ENCODE measurements at regions not wholly inside any gene's neighbourhood (a gene's known extent, or its start where the extent isn't known, plus 50 kb on each side); places are given as distances from the start of the nearest gene placed in this dataset.

DNA sequence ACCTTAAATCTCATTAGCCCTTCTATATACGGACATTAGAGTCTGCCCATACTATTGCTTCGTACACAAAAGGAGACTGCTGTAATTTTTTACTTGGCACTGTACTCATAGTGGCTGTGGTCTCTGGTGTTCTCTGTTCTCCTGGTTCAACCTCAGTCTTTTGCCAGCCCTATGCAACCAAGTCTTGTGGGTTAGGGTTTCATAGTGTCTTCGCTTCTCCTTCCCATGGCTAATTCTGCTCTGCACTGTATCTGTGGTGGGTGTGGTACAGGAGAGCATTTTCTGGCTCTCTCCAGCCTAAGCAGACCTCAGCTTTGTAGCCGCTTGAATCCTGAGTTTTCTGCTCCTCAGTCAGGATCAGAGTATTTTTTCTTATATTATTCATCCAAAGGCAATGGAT, 981.2 kb downstream of the SQOR start:
- Histone ChIP-seq H3K14ac (ENCODE audit: low read length in 2 of 2) (no peak overlapping the region), H3K36me3 (ENCODE audit: control insufficient read depth in 1 of 2, insufficient read depth in 2 of 2, low read depth in 1 of 2, low read length in 2 of 2) (no peaks in the 10 kb centered on the region), H2AFZ (ENCODE audit: low read depth, low read length) (no peak overlapping the region), H2BK12ac (ENCODE audit: low read length in 2 of 2) (no peak overlapping the region), H3K9me3 (ENCODE audit: control insufficient read depth, low read length) (peaks cover 7% of the 10 kb centered on the region), H3K27ac (ENCODE audit: low read length, poor library complexity, severe bottlenecking) (no peak overlapping the region), H3K4ac (ENCODE audit: low read depth in 1 of 2, low read length in 2 of 2) (no peak overlapping the region), H2AK5ac (ENCODE audit: low read length, severe bottlenecking) (no peak overlapping the region), H3K27me3 (ENCODE audit: control insufficient read depth in 1 of 2, insufficient read depth in 1 of 2, low read length in 2 of 2) (no peaks in the 10 kb centered on the region), H4K8ac (ENCODE audit: low read length) (no peak overlapping the region), H3K4me2 (ENCODE audit: low read length, poor library complexity, severe bottlenecking) (no peak overlapping the region), H3K4me1 (ENCODE audit: control insufficient read depth, insufficient read depth, low read depth, low read length) (no peaks in the 10 kb centered on the region), H4K91ac (ENCODE audit: low read length) (no peak overlapping the region), H3K23ac (ENCODE audit: low read length in 2 of 2) (no peak overlapping the region), H3K9ac (ENCODE audit: low read length) (no peak overlapping the region), H3K79me1 (replicated peaks; ENCODE audit: low read length, poor library complexity, severe bottlenecking) (no peaks in the 10 kb centered on the region), H2BK120ac (ENCODE audit: low read depth, low read length) (no peak overlapping the region), H2BK5ac (ENCODE audit: low read depth, low read length, poor library complexity, severe bottlenecking) (no peak overlapping the region), H3K18ac (ENCODE audit: low read depth in 1 of 2, low read length in 2 of 2) (no peak overlapping the region), H2BK15ac (ENCODE audit: low read depth, poor library complexity, severe bottlenecking) (no peak overlapping the region), H3K4me3 (ENCODE audit: insufficient read depth in 1 of 2, low read depth in 1 of 2, low read length in 2 of 2) (no peak overlapping the region)
- WGBS = 92% methylated on average over 3 of the region's 4 CpGs
- DNase-seq = no peak

DNA sequence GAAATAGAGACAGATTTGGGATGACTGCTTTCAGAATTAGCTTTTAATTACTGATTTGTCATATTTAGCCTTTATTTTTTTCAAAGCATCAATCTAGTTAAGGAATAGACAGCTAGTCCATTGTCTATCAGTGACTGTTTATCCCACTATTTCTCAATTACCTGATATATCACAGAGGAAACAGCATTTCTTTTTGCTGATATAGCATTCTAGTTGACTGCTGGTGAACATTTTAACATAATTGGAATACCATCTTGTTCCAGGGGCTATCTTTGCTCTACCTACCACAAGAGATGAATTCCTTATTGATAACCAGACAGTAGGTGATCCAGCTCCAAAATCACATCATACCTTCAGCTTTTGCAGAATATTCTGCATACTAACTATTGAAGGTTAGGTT, 982.7 kb downstream of the SQOR start:
- Histone ChIP-seq H3K18ac (ENCODE audit: low read depth in 1 of 2, low read length in 2 of 2) (no peak overlapping the region), H3K4me3 (ENCODE audit: insufficient read depth in 1 of 2, low read depth in 1 of 2, low read length in 2 of 2) (no peak overlapping the region), H3K14ac (ENCODE audit: low read length in 2 of 2) (no peak overlapping the region), H3K36me3 (ENCODE audit: control insufficient read depth in 1 of 2, insufficient read depth in 2 of 2, low read depth in 1 of 2, low read length in 2 of 2) (no peaks in the 10 kb centered on the region), H3K4me2 (ENCODE audit: low read length, poor library complexity, severe bottlenecking) (no peak overlapping the region), H3K9ac (ENCODE audit: low read length) (no peak overlapping the region), H2BK15ac (ENCODE audit: low read depth, poor library complexity, severe bottlenecking) (no peak overlapping the region), H3K79me1 (replicated peaks; ENCODE audit: low read length, poor library complexity, severe bottlenecking) (no peaks in the 10 kb centered on the region), H3K27me3 (ENCODE audit: control insufficient read depth in 1 of 2, insufficient read depth in 1 of 2, low read length in 2 of 2) (no peaks in the 10 kb centered on the region), H3K23ac (ENCODE audit: low read length in 2 of 2) (no peak overlapping the region), H2AFZ (ENCODE audit: low read depth, low read length) (no peak overlapping the region), H4K91ac (ENCODE audit: low read length) (no peak overlapping the region), H2BK120ac (ENCODE audit: low read depth, low read length) (no peak overlapping the region), H3K4ac (ENCODE audit: low read depth in 1 of 2, low read length in 2 of 2) (no peak overlapping the region), H4K8ac (ENCODE audit: low read length) (no peak overlapping the region), H3K9me3 (ENCODE audit: control insufficient read depth, low read length) (peaks cover 7% of the 10 kb centered on the region), H3K27ac (ENCODE audit: low read length, poor library complexity, severe bottlenecking) (no peak overlapping the region), H2BK12ac (ENCODE audit: low read length in 2 of 2) (no peak overlapping the region), H2AK5ac (ENCODE audit: low read length, severe bottlenecking) (no peak overlapping the region), H3K4me1 (ENCODE audit: control insufficient read depth, insufficient read depth, low read depth, low read length) (no peaks in the 10 kb centered on the region), H2BK5ac (ENCODE audit: low read depth, low read length, poor library complexity, severe bottlenecking) (no peak overlapping the region)
- no peak for DNase-seq

DNA sequence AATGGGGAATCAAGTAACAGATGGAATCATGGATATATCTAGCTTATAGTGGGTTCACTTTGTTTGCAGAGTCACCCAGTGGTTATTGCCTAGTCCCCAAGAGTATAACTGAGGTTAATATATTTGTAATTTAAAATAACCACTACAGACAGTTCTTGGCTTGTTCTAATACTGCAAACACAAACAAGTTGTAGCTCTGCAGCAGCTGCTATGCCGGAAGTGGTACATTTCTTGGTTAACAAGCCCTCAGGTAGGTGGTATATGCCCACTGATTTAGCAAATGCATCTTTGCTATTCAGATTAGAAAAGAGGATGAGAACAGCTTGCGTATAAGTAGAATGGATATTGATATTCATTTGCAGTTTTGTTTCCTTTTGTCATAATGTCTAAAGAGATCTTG, 984.2 kb downstream of the SQOR start:
- 95% methylated on average over 2 of the region's 2 CpGs for WGBS

DNA sequence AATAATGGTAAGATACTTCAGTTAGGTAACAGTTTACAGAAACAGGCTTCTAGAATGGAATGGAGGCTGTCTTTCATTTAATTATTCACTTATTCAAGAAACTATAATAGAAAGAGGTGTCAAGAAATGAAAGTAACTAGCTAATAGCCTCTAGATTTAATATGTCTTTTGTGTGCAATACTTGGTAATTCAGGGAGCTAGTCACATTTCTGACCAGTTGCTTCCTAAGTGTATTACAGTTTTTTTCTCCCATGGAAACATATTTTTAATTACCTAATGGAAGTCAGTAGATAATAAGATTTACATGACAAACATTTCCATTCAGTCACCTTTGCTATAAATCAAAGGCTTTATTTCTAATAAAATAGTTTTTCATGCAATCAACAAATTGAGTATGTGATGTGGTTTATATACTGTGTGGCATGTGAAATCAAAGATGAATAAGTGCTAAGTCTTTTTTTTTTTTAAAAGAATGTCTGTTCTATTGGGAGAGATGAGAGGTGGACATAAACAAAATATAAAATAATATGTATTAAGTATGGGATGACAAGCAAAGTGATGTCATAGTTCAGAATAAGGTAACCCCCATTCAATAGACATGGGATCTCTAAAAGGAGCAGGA, 985.7 kb downstream of the SQOR start:
- no peak overlapping the region for H3K4me2 ChIP-seq (ENCODE audit: low read length, poor library complexity, severe bottlenecking)
- no peak overlapping the region for H2BK120ac ChIP-seq (ENCODE audit: low read depth, low read length)
- H3K27me3 ChIP-seq (ENCODE audit: control insufficient read depth in 1 of 2, insufficient read depth in 1 of 2, low read length in 2 of 2) = no peaks in the 10 kb centered on the region
- H3K36me3 ChIP-seq (ENCODE audit: control insufficient read depth in 1 of 2, insufficient read depth in 2 of 2, low read depth in 1 of 2, low read length in 2 of 2) = no peaks in the 10 kb centered on the region
- H2AFZ ChIP-seq (ENCODE audit: low read depth, low read length) = no peak overlapping the region
- no peak overlapping the region for H3K23ac ChIP-seq (ENCODE audit: low read length in 2 of 2)
- H3K18ac ChIP-seq (ENCODE audit: low read depth in 1 of 2, low read length in 2 of 2) = no peak overlapping the region
- H3K79me1 ChIP-seq (replicated peaks; ENCODE audit: low read length, poor library complexity, severe bottlenecking) = no peaks in the 10 kb centered on the region
- no peak overlapping the region for H3K14ac ChIP-seq (ENCODE audit: low read length in 2 of 2)
- no peak overlapping the region for H2BK5ac ChIP-seq (ENCODE audit: low read depth, low read length, poor library complexity, severe bottlenecking)
- H2AK5ac ChIP-seq (ENCODE audit: low read length, severe bottlenecking) = no peak overlapping the region
- DNase-seq = no peak
- H4K91ac ChIP-seq (ENCODE audit: low read length) = no peak overlapping the region
- peaks cover 20% of the 10 kb centered on the region for H3K9me3 ChIP-seq (ENCODE audit: control insufficient read depth, low read length)
- no peak overlapping the region for H2BK12ac ChIP-seq (ENCODE audit: low read length in 2 of 2)
- H3K4me3 ChIP-seq (ENCODE audit: insufficient read depth in 1 of 2, low read depth in 1 of 2, low read length in 2 of 2) = no peak overlapping the region
- H3K27ac ChIP-seq (ENCODE audit: low read length, poor library complexity, severe bottlenecking) = no peak overlapping the region
- no peak overlapping the region for H4K8ac ChIP-seq (ENCODE audit: low read length)
- H3K4me1 ChIP-seq (ENCODE audit: control insufficient read depth, insufficient read depth, low read depth, low read length) = no peaks in the 10 kb centered on the region
- no peak overlapping the region for H2BK15ac ChIP-seq (ENCODE audit: low read depth, poor library complexity, severe bottlenecking)
- H3K4ac ChIP-seq (ENCODE audit: low read depth in 1 of 2, low read length in 2 of 2) = no peak overlapping the region
- no peak overlapping the region for H3K9ac ChIP-seq (ENCODE audit: low read length)

More for the DNA sequence above, 984.2 kb downstream of the SQOR start:
- H3K9ac ChIP-seq (ENCODE audit: low read length) = no peak overlapping the region
- H2BK12ac ChIP-seq (ENCODE audit: low read length in 2 of 2) = no peak overlapping the region
- no peak overlapping the region for H3K4me2 ChIP-seq (ENCODE audit: low read length, poor library complexity, severe bottlenecking)
- no peak overlapping the region for H2AFZ ChIP-seq (ENCODE audit: low read depth, low read length)
- no peak overlapping the region for H3K18ac ChIP-seq (ENCODE audit: low read depth in 1 of 2, low read length in 2 of 2)
- no peak overlapping the region for H4K8ac ChIP-seq (ENCODE audit: low read length)
- H3K23ac ChIP-seq (ENCODE audit: low read length in 2 of 2) = no peak overlapping the region
- no peak overlapping the region for H3K4ac ChIP-seq (ENCODE audit: low read depth in 1 of 2, low read length in 2 of 2)
- H3K4me1 ChIP-seq (ENCODE audit: control insufficient read depth, insufficient read depth, low read depth, low read length) = no peaks in the 10 kb centered on the region
- H3K9me3 ChIP-seq (ENCODE audit: control insufficient read depth, low read length) = peaks cover 9% of the 10 kb centered on the region
- no peaks in the 10 kb centered on the region for H3K79me1 ChIP-seq (replicated peaks; ENCODE audit: low read length, poor library complexity, severe bottlenecking)
- H4K91ac ChIP-seq (ENCODE audit: low read length) = no peak overlapping the region
- DNase-seq = no peak
- H3K4me3 ChIP-seq (ENCODE audit: insufficient read depth in 1 of 2, low read depth in 1 of 2, low read length in 2 of 2) = no peak overlapping the region
- H3K36me3 ChIP-seq (ENCODE audit: control insufficient read depth in 1 of 2, insufficient read depth in 2 of 2, low read depth in 1 of 2, low read length in 2 of 2) = no peaks in the 10 kb centered on the region
- no peak overlapping the region for H2BK15ac ChIP-seq (ENCODE audit: low read depth, poor library complexity, severe bottlenecking)
- H3K27me3 ChIP-seq (ENCODE audit: control insufficient read depth in 1 of 2, insufficient read depth in 1 of 2, low read length in 2 of 2) = no peaks in the 10 kb centered on the region
- no peak overlapping the region for H2BK120ac ChIP-seq (ENCODE audit: low read depth, low read length)
- no peak overlapping the region for H2AK5ac ChIP-seq (ENCODE audit: low read length, severe bottlenecking)
- H2BK5ac ChIP-seq (ENCODE audit: low read depth, low read length, poor library complexity, severe bottlenecking) = no peak overlapping the region
- H3K27ac ChIP-seq (ENCODE audit: low read length, poor library complexity, severe bottlenecking) = no peak overlapping the region
- H3K14ac ChIP-seq (ENCODE audit: low read length in 2 of 2) = no peak overlapping the region
